ENCODE measurements at regions not wholly inside any gene's neighbourhood (a gene's known extent, or its start where the extent isn't known, plus 50 kb on each side); places are given as distances from the start of the nearest gene placed in this dataset.

DNA sequence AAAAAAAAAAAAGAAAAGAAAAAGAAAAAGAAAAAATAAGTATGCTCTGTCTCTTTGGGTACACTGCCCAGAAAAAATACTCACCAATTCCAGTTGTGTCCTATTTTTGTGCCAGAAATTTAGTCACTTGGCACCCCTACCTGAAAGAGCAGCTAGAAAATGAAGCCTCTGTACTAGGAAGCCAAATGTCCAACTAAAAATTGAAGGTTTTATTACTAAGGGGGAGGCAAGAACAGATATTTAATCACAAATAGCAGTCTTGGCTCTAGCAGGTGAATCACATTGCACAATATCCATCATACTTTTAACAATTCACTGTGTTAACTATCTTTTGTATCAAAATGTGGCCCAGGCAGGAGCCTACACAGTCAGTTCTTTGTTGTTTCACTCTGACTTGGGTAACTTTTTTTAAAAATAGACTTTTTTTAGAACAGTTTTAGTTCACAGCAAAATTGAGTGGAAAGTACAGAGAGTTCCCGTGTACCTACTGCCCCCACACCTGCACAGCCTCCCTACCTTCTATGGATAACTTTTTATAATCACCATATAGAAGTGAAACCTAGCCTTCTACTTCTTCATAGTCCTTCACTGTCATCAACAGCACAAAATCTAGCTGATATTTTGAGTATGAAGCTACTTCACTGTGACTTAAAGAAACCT, 87.1 kb upstream of the ATF7IP start:
- DNase-seq (ENCODE audit: low read depth): no peak

DNA sequence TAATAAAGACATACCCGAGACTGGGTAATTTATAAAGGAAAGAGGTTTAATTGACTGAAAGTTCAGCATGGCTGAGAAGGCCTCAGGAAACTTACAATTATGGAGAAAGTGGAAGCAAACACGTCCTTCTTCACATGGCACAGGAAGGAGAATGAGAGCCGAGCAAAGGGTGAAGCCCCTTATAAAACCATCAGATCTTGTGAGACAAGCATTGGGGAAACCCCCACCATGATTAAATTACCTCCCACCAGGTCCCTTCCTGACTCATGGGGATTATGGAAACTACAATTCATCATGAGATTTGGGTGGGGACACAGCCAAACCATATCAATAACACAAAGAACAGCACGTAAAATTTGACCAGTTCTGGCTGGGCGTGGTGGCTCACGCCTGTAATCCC, 85.6 kb upstream of the ATF7IP start:
- DNase-seq (ENCODE audit: low read depth): no peak

DNA sequence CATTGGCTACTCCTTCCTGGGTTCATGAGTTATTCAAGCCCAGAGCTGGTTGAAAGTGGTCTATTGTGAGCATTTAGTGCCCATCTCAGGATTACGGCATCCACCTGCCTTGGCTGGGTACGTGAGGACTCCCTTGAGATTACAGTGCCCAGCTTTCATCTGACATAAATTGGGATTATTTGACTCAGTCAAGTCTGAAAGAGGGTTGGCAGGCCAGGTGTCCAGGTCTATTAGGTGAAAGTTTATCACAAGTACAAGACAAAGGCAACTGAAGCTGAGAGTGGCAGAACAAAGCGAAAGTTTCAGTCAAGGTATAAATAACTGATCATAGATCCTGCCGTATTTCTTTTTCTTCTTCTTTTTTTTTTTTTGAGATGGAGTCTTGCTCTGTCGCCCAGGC, 84.6 kb upstream of the ATF7IP start:
- no peak for DNase-seq (ENCODE audit: low read depth)

DNA sequence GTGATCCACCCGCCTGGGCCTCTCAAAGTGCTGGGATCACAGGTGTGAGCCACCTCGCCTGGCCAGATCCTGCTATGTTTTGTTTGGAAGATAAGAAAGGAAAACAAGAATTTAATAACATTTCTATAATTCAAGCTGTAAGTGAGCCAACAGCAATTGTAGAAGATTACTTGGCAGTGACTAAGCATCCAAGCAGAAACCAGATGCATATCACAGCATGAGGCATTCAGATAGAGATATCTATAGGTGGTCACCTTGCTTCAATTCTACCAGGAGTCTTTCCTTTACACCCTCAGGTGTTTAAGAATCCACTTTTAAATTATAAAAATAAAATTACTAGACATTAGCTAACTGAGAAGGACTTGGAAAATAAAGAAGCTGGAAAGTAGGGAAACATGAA, 83.9 kb upstream of the ATF7IP start:
- no peak for DNase-seq (ENCODE audit: low read depth)

DNA sequence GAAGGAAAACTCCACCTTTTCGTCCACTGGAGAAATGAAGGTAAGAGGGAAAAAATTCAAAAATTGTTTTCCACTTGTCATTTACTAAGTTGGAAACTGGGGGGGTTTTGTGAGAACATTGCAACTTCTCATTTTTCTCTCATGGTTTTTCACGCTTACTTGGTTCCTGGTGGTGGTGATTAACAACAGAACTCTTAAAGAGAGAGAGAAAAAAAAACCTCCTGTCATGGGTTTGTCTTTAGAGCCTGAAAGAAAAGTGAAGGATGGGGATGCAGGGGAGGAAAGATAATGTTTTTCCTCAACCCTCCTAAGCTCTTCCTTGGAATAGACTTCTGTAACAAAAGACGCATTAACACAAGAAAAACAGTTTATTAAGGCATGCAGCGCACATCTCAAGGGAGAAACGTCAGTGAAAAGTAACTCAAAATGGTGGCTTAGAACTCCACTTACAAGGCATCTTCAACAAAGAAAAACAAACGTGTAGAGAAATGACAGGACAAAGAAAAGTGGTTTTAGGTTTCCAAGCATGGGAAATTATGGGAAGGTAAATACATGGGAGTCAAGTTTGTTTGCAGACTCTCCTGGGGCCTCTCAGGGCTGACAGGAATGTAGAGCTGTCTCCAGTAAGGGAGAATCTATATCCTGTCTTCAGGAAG, 81.9 kb upstream of the ATF7IP start:
- DNase-seq (ENCODE audit: low read depth): no peak

DNA sequence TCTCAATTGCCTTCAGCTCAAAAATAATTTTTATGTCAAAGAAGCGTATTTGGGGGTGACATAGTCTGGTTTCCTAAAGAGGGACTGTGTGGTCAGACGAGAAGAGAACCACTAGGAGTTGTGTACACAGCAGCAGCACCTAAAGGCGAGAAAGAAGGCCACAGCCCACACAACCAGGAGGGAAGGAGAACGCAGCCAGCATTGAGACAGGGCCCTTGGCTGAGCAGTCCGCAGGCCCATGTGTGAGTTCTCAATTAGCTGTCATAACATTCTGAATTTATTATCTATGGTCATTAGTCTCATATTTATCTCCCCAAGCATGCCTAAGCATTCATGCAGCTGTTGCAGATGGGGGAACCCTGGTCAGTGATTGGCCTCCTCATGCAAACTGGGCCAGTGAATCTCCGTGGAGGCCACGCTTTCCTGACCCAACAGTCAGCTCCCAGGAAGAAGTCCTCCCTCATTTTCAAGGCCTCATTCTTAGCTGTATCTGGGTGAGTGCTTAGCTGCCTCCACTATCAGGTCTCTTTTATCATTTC, 81.2 kb upstream of the ATF7IP start:
- no peak for DNase-seq (ENCODE audit: low read depth)

DNA sequence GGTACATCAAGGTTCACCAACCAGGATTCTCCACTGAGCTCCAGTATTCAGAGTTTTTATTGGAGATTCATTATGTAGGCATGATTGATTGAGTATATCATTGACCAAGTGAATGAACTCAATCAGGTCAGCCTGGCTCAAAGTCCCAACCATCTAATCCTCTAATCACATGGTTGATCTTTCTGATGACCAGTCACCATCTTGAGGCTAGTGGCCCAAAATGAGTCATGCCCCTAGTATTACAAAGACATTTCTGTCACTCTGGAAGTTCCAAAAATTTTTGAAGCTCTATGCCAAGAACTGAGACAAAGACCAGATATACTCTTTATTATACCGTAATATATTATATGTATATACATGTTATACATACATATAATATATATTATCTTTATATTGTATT, 75.9 kb upstream of the ATF7IP start:
- DNase-seq (ENCODE audit: low read depth): no peak

DNA sequence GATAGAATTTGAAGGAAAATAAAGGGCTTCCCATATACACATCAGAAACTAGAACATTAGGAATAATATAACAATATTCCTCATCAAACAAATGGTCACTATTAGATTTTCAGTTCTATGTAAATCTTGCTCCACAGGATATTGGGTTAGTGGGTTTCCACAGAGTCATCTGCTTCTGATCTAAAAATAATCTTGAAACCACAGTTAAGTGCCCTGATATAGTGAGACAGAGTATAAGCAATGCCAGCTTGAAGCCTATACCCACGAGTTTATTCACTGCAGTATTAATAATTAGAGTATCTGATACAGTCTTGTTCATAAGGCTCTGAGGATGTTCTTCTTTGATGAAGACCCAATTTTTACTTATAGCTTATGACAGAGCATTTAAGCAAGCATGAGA, 74.5 kb upstream of the ATF7IP start:
- DNase-seq (ENCODE audit: low read depth): no peak

DNA sequence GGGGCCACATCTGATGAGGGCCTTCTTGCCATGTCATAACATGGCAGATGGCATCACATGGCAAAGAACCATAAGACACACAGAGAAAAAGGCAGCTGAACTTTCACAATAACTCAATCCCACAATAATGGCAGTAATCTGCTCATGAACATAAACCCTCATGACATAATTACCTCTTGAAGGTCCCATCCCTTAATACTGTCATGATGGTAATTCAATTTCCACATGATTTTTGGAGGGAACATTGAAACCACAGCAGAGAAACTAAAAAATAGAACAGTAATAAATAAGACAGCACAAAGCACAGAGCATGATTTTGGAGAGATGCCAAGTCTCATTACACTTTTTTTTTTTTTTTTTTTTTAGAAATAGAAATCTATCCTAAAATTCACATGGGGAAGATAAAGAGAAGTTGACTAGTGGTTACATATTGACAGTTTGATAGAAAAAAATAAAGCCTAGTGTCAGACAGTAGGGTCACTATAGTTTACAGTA, 61.8 kb upstream of the ATF7IP start:
- DNase-seq (ENCODE audit: low read depth): no peak

DNA sequence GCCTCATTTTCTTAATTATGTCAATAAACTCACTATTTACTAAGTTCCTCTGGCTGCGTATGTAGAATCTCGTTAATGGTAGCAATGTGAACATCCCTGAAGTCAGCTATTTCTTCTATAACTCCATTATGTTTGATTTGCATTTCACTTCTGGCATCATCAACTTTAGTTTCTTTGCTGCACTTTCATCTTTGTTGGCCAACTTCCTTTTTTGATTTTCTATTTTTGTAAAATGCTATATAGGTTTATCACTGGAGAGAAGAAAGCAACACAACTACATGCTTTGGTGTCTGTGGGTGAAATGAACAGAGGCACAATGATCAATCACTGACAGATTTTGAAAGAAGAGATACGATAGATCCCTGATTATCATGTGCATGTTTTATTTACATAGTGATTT, 58.5 kb upstream of the ATF7IP start:
- DNase-seq (ENCODE audit: low read depth): no peak

DNA sequence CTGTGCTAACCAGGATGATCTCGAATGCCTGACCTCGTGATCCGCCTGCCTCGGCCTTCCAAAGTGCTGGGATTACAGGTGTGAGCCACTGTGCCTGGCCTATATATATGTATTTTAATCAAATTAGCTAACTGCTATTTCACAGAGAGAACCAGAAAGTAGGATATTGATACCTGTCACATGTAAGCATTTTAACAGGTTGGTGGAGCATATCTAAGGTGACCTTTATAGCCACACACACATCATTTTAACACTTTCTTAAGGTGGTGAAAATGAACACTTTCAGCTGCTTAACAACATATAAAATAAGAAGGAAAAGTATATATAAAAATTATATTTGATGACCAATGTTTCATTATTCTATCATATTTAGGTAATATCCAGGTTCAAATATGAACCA, 57.0 kb upstream of the ATF7IP start:
- no peak for DNase-seq (ENCODE audit: low read depth)

DNA sequence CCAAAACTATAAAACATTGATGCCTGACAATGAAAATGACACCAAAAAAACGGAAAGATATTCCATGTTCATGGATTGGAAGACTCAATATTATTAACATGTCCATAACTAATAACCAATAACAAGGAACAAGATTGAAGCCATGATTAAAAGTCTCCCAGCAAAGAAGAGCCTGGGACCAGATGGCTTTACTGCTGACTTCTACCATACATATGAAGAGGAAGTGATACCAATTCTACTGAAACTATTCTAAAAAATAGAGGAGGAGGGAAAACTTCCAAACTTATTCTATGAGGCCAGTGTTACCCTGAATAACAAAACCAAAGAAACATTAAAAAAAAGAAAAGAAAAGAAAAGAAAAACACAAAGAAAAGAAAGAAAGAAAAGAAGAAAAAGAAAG, 54.6 kb upstream of the ATF7IP start:
- no peak for DNase-seq (ENCODE audit: low read depth)

DNA sequence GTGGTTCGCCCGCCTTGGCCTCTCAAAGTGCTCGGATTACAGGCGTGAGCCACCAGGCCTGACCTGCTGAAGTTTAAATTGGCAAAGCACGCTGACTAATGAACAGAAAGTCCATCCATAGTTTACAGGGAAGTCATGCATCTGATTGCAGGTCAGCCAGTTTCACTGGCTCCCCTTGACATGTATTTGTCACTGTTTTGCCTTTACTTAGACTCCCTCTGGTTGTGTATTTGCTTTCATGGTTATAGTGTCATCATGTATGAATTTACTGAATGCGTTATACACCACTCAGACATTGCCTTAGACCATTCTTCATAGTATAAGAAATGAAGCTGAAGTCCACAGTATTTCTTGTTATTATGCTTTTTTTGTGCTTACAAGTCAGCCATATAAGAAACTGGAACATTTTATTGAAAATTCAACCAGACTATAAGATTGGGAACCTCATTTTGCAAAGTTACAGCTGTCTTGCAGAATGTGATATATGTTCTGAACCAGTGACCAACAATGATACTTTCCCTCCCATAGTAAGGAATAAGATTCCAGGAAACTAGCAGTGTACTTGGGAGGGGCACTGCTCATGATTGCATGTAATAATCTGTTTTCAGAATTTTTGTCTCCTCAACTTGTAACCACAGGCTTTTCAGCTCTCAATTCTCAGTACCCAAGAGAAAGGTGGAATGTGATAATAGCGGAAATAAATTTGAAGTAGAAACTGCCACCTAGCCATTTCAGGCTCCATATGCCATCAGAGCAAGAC, 51.9 kb upstream of the ATF7IP start:
- DNase-seq (ENCODE audit: low read depth): no peak

DNA sequence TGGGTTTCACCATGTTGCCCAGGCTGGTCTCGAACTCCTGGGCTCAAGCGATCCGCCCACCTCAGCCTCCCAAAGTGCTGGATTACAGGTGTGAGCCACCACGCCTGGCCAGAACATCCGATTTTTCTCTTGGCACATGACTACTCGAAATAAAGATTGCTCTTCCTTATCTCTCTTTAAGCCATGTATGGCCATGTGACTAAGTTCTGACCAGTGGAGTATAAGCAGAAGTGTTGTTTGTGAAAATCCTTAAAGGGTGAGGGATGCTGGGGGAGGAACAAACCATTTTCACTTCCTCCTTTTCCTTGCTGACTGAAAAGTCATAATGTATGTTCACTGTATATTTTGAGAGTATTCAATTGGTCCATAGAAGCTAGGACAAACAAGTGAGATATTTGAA, 50.7 kb upstream of the ATF7IP start:
- no peak for DNase-seq (ENCODE audit: low read depth)

DNA sequence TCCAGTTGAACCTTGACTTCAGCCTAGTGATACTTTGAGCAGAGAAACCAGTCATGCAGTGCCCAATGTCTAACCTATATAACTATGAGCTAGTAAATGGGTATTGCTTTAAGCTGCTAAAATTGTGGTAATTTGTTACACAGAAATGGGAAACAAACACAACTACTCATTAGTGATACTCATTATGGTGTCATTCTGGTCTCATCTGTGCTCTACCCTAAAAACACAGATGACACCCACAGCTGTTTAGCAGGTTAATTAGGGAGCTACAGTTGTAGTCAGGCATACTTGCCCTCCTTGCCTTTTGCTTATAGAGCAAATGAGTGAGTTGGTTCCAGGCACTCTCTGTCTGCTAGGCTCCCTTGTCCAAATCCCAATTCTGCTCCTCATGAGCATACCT, 50.0 kb upstream of the ATF7IP start:
- DNase-seq (ENCODE audit: low read depth): no peak

Data from stimulated activated CD8-positive, alpha-beta memory T cell treated with anti-CD3 and anti-CD28 coated beads, Interleukin-15, amount 100 ng/mL, for 24 hours (primary cell).